ENCODE measurements at regions not wholly inside any gene's neighbourhood (a gene's known extent, or its start where the extent isn't known, plus 50 kb on each side); places are given as distances from the start of the nearest gene placed in this dataset.

DNA sequence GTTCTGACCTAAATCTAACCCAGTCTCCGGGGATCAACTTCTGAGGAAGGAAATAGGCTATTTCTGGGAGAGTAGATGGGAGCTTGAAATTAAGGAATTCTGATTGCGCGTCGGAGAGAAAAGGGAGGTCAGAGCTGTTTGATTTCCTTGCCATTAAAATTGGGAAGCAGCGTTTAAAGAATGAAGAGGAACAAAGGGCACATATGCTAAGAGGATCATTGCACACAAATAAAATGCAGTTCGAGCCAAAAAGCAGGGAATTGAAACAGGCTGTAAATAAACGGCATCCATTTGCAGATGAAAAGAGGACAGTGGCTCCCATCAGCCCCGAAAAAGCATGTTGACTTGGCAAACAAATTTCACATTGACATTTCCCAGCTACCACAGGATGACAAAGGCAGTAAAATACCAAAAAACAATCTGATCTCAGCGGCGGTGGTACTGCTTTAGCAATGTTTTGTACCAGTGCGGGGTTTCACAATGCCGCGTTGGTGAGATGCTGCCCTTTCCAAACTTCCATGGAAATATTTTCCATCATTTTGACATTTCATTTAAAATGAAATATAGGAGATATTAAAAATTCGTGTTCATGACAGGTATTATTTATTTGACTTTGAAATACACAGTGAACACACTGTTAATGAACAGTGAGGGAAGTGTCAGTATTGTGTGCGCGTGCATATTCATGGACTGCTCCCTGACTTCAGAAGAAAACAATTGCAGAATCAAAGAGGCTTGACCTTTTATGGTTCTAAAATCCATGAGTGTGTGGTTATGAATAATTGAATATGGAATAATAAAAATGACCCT is 108.8 kb downstream of the SQOR start:
- no peak for DNase-seq

DNA sequence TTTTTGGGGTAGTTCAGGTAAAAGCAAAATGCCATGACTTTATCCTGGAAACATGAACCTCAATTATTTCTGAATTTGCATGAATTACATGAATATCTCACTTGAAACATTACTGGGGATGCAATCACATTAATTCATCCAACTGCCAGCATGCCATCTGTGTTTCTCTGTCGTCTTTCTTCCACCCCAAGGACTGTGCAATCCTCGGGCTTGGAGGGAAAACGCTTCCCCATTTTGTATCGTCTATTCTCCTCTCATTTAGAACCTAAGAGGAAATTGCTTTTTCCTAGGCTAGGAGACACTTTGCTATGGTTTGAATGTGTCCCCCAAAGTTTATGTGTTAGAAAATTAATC is 109.4 kb downstream of the SQOR start:
- DNase-seq = no peak

DNA sequence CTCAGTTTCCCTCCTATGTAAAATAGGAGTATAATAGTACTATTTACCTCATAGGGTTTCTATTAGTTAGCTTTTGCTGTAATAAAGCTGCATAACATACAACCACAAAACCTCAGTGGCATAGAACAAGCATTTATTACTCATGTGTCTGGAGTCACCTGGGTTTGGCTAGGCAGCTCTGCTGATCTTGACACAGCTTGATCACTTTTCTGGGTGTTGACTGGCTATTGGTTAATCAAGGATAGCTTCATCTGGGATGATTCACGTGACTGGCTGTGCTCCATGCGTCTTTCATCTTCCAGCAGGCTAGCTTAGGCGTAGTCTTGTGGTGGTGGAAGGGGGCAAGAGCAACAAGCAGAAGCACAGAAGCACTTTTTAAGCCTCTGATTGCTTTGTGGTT is 112.6 kb downstream of the SQOR start:
- no peak for DNase-seq

DNA sequence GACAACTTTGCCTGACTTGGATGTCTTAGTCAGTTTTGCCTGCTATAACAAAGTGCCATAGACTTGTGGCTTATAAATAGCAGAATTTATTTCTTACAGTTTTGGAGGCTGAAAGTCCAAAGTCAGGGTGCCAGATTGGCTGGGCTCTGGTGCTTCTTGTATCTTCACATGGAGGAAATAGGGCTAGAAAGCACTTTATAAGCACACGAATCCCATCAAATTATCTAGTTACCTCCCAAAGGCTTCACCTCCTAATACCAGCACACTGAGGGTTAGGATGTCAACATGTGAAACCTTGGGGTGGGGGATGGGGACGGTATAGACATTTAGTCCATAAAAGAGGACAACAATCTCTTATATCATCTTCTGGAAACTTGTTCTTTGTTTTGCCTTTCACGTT is 116.8 kb downstream of the SQOR start:
- no peak for DNase-seq

DNA sequence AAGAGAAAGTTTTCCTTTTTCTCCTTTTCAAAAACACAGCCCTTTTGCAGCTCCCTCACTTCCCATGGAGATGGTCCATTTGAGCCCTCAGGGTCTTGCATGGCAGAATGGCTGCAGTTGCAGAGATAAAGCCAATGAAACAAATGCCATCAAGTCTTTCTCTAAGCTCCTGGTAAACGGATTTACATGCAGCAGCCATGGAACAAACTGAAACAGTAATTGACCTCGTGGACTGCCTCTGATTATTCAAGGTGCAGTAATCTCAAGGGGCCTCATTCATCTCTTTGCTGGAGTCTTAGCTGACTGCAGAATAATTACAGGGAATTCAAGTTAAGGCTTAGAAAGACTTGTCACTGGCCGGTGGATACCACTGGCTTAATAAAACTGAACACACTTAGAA is 125.1 kb downstream of the SQOR start:
- DNase-seq = no peak

DNA sequence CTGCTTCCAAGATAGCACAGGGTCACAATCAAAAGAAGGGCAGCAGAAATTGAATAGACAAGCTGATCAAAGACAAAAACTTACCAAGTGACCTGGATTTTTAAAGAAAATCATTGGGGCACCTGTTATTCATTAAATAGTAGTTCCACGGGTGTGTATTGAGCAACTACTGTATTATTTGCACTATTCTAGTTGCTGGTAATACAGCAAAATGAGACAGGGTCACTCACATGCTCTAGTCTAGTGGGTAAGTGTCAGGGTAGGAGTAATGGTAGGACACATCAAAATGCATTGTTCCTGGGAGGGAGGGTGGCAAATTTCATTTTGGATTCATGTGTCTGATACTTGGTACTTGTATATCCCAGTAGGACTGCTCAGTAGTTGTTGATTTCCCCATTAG is 127.9 kb downstream of the SQOR start:
- DNase-seq = no peak

DNA sequence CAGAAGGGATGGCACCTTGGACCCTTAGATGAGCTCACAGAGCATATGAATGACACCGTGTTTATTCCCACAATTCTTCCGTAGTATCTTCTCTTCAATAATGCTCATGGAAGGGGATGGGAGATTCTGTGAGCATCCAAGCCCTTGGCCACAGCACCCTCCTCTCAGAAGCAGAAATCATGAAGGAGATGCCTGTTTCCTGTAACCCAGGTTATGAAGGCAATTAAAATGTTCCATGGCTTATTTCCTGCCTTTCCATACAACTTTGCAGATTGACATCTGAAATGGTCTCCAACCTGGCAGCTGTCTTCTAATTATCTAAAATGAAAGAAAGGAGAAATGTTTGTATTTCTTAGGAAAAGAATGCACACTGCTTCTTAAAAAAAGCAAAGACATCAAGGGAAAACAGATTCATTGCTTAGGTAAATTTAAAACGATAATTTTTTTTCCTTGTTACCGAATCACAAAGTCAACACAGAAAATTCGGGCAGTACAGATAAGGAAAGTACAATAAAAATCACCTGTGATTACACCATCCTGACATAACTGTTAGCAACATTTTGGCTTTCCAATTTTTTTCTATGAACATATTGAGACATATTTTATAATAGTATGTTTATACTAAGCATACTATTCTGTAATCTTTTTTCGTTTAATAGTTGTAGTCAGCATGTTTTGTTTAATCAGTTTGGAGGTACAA is 128.5 kb downstream of the SQOR start:
- no peak for DNase-seq

DNA sequence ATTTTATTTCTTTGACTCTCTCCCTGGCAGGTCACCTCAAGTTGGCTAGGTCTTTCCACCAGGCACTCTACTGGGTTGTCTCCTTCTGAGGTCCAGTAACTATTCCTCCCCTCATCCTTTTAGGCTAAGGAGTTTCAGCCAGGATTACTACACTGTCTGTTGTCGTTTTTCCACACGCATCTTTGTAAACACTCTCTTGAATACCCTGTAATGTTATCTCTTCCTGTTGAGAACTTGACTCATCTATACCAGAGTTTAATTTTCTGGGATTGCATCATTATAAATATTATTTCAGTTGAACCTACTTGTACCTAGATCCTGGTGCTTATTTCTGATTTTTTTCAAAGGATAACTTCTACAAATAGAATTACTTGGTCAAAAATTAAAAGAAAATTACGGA is 138.3 kb downstream of the SQOR start:
- no peak for DNase-seq

DNA sequence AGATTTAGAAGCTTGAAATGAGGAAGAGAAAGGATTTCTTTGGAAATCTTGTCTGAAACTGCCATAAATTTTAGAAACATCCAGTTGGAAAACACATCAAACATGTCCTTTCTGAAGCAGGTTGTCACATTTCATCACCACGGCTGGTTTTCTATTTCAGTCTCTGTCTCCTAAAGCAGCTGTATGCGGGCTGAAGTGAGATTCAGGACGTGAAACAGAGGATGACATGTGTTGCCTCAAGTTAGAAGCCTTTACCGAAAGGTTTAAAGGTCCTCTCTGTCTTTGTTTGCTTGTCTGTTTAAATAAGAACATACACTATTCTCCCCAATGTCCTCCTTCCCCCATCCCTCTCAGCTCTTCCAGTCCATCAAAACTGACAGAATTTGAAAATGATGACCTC is 141.9 kb downstream of the SQOR start:
- no peak for DNase-seq

DNA sequence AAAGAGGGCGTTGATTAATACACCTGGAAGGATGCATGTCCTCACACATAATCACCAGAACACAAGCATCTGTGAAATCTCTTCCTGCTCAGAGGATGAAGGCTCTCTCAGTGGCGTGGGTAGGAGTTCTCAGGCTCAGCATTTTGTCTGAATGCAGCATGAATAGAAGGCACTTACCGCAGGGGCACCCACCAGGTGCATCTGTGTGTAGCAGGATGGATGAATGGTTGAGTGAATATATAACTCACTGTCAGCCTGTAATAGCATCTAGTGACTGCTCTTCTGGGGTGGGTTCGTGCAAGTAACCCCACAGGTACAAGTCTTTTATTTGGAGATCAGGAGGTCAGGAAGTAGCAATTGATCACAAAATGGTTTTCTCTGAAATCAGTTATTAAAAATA is 143.0 kb downstream of the SQOR start:
- DNase-seq = no peak

DNA sequence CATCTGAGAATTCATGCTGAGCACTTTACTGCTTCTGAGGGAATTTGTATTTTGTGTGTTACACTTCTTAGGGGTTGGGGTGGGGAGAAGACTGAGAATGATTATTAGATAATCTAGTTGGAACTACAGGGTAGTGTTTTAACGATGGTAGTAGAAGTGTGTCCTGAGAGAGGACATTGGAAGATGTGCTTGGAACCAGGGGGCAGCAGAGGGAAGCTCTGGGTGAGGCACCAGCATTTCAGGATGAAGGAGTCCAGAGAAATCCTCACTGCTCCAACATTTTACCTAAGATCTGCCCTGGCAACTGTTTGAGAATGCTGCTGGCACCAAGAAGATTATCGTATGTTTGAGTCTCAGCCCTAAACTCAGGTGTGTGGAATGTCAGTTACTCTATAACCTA is 145.5 kb downstream of the SQOR start:
- no peak for DNase-seq

DNA sequence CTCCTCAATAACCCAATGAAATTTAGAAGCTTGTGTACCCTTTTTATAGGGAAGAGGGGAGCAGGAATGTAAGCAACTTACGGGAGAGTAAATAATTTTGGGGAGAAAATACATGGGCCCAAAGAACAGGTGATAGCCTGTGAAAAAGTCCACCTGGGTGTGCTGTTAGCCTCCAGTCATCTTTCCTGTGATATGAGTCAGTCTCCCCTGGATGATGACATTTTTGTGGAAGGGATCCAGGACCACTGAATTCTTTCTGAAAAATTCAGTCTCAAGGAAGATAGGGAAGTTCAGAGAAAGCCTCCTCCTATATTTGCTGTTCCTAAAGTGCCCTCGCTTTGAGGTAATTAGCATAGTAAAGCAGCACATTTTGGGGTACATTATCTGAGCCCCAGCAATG is 149.8 kb downstream of the SQOR start:
- no peak for DNase-seq

DNA sequence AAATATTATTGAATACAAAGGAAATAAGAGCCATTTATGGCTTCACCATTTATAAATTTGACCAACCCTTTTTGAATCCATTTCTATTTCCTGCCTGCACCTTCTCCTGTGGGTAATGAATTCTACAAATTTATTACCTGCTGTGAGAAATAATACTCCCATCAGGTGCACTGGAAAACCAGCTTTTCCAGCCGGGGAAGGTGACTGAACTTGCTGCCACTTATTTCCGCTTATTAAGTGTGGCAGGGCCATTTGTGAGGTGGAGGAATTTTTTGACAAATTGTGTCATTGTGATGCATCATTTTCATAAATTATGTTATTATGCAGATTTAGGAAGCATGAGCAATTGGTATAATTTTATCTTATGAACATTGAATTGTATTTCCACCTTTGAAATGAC is 151.1 kb downstream of the SQOR start:
- DNase-seq = no peak

DNA sequence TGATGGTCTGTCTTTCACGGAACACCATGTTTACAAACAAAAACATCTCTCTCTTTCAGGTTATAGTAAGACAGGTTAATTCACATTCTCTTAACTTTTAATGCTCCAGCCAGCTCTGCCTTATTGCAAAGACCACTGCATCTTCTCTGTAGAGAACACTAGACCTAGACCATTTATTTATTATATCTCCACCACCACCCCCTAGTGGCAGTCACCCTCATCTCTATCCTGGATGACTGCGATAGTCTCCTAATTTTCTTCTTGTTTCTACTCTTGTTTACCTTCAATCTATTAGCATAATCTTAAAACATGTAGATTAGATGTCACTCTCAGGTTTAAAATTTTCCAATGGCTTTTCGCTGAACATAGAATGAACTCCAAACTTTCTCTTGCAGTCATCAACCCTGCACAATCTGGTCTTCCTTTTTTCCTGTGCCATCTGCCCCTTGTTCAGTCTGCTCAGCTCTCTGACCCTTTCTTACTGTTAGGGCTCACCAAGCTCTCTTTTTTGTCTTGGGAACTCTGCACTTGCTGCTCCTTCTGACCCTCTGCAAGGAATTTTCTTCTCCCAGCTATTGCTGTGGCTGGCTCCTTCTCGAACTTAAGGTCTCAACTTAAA is 155.6 kb downstream of the SQOR start:
- no peak for DNase-seq

DNA sequence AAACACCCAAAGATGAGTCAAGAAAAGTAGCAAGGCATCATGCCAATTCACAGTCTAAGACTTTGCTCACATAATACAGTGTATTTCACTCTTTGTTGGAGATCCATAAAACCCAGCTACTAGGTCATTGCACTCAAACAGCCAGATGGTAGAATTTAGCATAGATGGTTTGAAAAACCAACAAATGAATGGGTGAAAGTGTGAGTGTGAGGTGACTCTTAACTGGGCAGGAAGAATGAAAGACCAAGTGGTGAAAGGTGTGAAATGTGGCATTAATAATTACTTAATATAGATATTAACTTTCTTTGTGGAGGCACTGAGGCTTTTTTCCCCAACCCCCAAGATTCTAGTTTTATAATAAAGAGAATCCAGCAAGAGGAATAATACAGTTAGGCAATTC is 159.5 kb downstream of the SQOR start:
- DNase-seq = no peak

DNA sequence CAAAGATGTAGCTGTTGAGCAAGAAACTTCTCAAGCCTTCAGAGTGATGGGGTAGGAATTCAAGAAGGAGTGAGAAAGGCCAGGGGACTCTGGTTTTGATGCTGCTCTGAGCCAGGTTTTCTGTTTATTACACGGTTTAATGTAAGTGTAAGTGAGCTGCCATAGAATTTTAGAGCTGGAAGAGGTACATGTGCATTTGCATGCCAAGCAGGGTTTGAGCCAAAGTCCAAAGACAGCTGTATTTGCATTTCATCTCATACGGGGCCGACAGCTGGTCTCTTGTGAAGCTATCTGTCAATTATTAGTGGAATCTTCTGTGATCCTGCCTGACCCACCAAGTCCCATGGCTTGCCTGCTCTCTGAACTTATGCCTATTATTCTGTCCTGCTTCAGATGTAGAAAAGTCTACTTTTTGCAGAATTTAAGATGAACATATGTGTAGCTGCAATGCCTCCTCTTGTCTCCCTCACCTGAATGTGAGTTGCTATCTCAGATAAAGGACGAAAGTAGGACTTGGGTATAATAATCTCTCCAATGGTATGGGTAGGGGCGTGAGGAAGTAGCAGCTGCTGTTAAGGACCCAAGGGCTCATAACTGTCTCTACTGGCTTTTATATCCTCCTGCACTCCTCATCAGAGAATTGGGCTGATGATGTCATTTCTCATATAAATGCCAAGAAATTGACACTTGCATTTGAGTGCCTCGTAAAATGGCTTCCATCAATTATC is 160.0 kb downstream of the SQOR start:
- no peak for DNase-seq

DNA sequence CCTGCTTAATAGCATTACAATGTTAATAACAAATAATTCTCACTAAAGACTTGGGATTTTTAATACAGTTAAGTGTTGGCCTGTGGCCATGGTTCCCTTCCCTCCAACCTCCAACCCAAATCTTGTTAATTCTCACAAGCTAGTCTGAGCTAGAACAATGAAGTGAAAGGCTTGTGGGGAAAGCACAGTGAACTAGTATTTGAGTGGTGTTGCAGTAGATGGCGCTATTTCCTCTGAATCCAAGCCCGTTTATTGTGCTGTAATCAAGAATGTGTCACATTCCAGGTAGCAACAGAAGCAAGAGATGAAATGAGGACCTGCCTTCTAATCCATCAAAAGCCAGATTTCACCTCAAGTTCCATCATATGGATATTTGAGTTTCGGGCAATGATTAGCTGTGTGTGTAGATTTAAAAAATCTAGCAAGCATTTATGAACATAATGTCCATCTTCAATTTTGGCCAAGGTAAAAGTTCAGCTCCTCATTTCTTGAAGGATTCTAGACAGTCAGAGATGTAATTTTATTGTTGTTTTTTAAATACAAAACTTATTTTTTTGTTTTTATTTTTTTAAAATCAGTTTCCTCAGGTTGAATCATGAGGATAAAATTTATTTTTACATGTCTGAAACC is 160.7 kb downstream of the SQOR start:
- no peak for DNase-seq

DNA sequence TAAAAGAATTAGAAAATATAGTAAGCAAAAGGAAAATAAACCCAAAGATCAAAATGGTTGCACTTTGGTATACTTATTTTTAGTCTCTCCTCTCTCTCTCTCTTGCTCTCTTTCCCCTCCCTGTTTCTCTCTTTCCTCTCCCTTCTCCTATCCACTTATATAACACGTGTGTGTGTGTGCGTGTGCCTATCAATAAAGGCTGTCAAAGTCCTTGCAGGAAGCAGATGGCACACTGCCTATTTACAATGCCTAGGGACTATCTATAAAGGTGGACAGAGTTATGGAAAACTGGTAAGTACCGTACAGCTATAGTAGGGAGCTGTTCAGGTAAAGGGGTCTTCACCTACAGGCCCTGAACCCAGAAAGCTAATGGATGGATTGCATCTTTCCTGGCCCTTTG is 161.6 kb downstream of the SQOR start:
- no peak for DNase-seq

DNA sequence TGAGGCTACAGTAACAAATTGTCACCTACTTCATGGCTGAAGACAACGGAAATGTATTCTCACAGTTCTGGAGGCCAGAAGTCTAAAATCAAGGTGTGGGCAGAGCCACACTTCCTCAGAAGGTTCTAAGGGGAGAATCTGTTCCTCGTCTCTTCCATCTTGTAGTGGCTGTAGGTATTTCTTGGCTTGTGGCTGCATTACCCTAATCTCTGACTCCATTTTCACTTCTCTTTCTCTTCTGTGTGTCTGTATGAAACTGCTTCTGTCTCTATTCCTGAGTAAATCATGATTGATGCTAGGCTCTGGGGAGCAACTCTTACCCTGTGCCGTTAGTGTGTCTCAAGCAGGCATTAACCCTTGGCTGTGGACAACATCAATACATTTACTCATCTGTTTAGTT is 164.7 kb downstream of the SQOR start:
- DNase-seq = no peak

DNA sequence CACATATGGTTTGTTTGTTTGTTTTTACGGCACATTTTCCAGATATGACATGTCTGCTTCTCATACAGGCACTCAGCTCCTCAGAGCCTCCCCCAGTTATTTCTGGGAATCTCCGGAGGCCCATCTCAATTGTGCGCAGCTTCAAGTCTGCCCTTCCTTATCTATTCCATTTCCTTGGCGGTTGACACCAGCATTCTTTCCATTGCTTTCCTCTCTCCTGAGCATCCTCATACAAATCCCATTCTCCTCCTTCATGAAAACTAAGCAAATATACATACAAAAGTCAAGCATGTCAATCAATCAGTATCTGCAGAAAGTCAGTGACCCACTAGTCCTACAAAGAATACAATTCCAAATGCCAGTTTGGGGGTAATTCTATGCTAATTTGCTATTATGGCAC is 166.7 kb downstream of the SQOR start:
- no peak for DNase-seq

DNA sequence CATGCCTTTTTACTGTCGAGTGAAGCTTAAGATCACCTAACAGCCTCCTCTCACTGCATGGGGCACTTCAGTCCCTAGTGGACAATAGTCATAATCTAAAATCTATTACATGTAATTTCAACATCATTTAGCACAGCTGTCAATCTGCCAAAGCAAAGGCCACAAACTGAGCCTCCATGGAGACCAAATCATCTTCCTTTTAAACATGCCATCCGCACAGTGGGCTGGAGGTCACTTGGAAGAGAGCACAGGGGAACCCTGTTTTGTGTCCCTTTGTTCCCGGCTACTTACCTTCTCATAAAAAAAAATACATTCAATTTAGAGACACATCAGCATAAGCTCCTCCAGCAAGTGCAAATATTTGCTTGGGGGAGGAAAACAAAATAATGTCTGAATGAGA is 167.3 kb downstream of the SQOR start:
- DNase-seq = no peak

DNA sequence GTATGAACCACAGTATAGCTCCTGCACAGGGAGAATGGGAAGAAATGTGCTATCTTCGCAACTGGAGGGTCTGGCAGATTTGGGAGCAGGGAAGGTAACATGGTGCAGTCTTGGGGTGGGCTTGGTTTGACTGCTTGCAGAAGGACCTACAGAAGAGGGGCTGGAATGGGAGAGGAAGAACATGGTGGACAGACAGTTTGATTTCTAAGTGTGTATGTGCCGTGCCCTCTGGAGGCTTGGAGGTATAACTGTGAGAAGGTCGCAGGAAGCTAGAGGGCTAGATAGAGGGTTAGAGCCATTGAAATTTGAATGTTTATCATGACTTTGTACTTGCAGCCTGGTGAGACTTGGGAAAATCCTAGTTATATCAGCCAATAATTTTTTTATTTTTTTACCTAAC is 169.2 kb downstream of the SQOR start:
- DNase-seq = no peak

DNA sequence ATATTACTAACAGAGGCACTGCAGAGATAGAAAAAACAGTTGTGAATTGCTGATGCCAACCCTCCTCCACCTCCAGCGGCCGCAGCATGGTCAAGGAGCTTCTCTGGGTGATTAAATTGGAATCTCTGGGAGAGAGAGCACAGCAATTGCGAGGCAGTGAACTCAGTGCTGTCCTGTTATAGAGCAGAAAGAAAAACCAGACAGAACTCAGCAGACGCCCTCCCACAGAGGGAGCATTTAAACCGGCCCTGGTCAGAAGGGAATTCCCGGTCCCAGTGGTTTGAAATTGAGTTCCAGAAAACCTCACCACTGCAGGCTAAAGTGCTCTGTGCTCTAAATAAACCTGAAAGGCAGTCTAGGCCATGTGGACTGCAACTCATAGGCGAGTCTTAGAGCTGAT is 175.4 kb downstream of the SQOR start:
- DNase-seq = no peak
